GM03348 (cell line): ENCODE measurements at regions not wholly inside any gene's neighbourhood (a gene's known extent, or its start where the extent isn't known, plus 50 kb on each side); places are given as distances from the start of the nearest gene placed in this dataset.
"Not testable (repeated sequence)": the region's sequence is repeated elsewhere in the genome, so short reads cannot be mapped to it uniquely, and the experiment has no call there.

Experiments
- DNase-seq: peaks from one replicate; pipeline ENCODE4 v3.0.0; 2012; ENCODE audit warnings: low spot score

- DNase-seq, result peak; percentile 16
These were observed 244.9 kb downstream of the SP3 start for GRCh38 chr2:173720306-173720705.

GRCh38 chr2:173734797-173735196 lies 230.4 kb downstream of the SP3 start:
- DNase-seq, result no peak

GRCh38 chr2:173737954-173738575 lies 227.1 kb downstream of the SP3 start:
- not testable (repeated sequence) for DNase-seq

DNA sequence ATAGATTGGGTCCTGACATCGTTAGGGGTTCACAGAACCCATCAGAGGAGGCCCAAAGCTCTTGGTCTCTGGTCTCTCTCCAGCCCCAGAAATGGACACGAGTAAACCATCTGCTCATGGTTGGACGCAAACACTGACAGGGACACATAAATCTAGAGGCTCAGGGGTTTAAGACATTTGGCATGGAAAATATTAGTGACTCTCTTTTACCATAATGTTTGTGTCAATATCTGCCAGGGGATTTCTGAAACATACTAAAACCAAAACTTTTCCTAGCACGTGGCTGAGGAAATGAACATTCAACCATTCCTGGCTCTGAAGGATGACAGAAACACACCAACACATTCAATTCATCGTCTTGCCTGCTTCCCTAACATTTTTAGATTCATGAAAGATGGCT lies 226.2 kb downstream of the SP3 start:
- no peak for DNase-seq

- DNase-seq, result no peak
These were observed 224.5 kb downstream of the SP3 start for GRCh38 chr2:173740639-173741038.

GRCh38 chr2:173741759-173742158 lies 223.4 kb downstream of the SP3 start:
- DNase-seq, result no peak

DNA sequence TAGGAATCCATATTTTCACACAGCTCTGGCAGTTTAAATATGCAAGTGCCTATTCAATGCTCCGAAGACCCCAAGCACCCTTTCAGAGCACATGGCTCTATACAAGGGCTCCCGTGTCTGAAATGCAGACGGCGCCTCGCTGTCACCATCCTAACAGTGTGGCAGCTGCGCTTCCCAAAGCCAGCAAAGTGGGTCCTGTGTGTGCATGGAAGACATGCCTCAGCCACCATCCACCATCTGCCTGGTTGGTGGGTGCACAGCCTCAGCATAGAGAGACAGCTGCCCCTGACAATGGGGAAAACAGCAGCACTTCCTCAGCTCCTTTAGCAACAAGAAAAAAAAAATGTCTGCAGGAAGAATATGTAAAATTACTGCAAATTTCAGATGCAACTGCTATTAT lies 218.1 kb downstream of the SP3 start:
- DNase-seq, result no peak

DNA sequence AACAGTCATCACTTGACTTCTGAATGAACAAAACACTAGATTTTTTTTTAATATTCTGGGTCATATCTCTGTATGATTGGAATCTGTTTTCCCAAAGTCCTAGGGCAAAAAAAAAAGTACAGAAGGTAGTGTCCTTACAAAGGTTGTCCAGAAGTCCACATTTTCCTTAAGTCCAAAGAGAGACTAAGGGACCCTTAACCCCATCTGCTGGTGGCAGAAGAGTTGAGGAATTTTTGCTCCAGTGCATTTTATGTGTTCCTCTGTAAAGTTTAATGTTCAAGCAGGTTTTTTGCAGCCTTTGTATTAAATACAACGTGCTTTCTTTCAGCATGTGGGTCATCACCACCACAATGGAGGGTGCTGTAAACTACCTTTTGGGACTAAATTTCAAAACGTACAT lies 215.9 kb downstream of the SP3 start:
- peak; percentile 17 for DNase-seq

DNA sequence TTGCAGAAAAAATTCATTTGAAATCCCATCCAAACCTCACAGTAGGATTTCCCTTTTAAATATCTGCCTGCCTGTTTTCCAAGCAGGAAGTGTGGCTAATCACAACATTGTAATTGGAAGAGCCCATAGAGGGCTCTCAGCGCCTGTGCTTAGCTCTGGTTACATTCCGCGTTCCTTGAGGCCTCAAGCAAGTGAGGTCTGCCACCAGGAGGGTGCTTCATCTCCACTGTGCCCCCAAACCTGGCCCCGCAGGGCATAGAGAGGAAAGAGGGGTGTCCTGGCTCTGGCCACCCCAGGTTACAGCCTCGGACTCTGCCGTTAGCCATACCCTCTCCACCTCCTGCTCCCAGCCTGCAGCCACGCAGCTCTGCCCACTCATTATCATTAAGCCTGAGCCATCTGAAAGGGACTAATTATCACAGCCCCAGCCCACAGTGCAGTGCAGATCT lies 214.8 kb downstream of the SP3 start:
- peak; percentile 20 for DNase-seq

DNA sequence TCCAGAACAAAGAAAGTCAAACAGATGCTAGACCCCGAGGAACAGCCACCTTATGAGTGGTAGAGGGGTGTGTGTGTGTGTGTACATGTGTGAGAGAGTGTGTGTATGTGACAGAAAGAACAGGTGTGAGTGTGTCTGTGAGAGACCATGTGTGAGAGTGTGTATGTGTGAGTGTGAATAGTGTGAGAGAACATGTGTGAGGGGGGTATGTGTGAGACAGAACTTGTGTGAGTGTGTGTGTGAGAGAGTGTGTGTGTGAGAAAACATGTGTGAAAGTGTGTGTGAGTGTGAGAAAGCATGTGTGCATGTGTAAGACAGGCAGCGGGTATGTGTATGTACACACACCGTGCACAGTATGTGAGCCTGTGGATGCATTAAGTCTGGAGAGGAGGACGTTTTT lies 214.3 kb downstream of the SP3 start:
- no peak for DNase-seq

DNA sequence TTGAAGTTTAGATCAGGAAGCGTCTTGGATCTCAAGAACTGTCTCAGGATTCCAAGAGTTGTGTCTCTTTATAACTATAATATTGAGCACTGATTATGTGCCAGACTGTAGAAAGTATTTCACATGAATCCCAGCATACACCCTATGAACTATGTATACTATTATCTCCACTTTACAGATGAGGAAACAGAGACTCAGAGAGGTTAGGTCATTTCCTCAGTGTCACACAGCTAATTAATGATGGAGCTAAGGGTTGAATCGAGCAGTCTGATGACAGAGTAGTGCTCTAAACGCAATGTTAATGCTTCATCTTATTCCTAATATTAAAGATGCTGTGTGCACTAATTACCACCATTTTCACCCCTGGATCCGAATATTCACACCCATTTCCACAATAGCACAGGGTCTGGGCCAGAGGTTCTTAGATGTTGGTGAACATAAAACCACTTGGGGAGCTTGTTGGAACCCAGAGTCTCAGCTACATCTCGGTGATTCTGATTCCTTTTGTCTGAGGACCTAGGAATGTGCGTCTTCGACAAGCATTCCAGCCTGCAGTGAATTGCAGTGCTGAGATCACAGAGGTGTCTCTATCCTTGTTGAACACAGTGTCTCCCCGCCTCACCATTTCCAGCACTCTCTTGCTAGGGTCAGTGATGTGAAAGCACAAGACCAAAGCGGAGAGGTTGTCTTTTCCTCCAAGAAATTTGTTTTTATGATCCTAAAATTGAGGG lies 213.8 kb downstream of the SP3 start:
- no peak for DNase-seq

DNA sequence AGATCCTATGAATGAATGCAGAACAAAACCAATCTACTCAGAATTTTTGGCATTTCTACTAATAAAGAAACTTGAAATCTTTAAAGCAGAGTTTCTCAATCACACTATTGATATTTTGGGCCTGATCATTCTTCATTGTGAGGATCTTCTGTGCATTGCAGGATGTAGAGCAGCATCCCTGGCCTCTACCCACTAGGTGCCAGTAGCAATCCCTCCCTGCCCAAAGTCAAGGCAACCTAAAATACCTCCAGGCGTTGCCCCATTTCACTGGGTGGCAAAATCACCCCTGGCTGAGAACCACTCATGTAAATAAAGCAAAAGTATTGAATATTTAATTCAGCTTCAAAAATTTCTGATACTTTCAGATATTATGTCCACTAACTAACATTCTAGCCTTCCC lies 213.0 kb downstream of the SP3 start:
- DNase-seq, result peak; percentile 19

DNA sequence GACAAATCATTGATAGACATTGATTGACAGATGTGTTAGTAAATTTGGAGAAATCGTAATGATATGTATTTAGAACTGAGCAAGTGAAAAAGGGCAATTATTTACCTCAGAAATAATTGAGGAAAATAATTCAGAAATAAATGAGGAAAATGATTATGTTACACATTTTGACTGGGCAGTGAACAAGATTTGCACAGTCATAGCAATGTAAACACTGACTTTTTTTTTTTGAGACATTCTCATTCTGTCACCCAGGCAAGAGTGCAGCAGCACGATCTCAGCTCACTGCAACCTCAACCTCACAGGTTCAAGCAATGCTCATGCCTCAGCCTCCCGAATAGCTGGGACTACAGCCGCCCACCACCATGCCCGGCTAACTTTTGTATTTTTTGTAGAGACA lies 211.7 kb downstream of the SP3 start:
- DNase-seq, result no peak

GRCh38 chr2:173754165-173754564 lies 211.0 kb downstream of the SP3 start:
- DNase-seq, result no peak

DNA sequence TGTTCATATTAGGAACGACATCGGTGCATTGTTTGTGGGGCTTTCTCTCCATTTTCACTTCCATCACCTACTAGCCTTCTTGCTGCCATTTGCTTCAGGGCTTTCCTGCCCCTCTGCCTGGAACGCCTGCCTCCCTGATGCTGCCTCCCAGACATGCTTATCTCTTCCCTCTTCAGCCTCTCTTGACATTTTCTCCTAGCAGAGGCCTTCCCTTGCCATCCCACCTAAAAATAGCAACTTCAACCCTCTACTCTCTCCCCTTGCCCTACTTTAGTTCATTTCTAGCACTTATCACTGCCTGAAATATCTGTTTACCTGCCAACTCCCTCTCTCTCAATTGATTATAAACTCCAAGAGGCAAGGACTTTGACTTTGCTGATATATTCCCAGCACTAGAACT lies 210.3 kb downstream of the SP3 start:
- no peak for DNase-seq

DNA sequence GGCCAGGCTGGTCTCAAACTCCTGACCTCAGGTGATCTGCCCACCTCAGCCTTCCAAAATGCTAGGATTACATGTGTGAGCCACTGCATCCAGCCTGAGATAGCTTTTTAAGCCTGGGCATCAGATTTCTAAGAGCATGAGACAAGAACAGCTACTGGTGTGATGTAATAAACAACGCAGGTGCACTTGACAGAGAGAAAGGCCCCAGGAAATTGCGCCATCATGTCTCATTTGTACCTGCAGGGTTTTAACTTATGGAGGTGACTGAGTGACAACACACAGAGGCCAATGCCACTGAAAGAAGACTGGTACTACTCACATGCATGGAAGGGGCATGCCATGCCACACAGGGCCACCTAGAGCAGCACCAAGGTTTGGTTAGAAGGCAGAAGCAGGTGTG lies 209.4 kb downstream of the SP3 start:
- no peak for DNase-seq

GRCh38 chr2:173759959-173760358 lies 205.2 kb downstream of the SP3 start:
- DNase-seq, result no peak

DNA sequence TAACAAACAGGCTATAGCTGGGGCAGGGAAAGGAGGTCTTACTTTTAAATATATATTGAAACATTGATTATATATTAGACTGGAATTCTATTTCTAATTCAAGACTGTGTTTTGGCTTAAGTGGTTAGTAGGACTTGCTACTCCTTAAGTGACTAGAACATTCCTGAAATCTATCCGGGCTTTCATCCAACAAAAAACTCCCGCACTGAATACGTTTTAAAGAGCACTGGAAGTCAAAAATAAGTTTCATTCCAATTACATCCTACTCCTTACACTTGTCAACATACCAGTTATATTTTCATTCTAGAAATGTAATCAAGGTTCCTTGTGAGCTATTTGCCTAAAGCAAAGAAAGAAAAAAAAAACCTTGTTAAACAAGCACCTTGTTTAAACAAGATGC lies 204.6 kb downstream of the SP3 start:
- peak; percentile 15 for DNase-seq

- no peak for DNase-seq
These were observed 203.5 kb downstream of the SP3 start for GRCh38 chr2:173761603-173762119.

DNA sequence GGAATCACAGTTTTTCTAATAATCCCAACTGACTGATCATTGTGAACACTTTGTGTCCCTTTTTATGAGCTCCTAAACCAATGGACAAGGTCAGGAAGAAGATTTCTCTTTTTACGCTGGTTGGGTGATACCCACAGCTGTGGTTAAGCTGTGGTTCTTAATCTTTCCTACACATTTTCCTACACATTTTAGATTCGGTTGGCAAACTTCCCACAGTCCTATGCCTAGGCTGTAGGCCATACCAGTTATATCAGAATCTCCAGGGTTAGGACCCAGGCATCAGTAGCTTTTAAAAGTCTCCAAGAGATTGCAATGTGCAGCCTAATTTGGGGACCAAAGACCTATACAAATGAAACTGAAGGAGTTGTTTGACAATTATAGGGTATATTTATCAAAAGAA lies 203.0 kb downstream of the SP3 start:
- no peak for DNase-seq

GRCh38 chr2:173762864-173763263 lies 202.3 kb downstream of the SP3 start:
- DNase-seq, result no peak

DNA sequence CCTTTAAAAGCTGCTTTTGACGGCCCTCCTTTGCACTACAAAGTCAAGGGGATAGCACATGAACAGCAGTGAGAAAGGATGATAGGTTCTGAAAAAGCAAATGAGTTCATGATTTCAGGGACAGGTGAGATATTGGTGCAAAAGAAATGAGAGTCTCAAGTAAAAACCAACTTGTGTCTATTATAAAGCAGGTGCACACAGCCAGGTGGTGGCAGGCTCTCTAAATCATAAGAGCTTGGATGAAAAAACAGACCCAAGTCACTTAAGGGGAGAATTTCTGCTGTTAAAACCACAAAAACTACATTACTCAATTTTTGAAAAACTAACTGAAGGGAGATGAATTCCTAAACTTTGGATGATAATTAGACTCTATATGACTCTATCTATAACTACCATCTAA lies 201.5 kb downstream of the SP3 start:
- no peak for DNase-seq

DNA sequence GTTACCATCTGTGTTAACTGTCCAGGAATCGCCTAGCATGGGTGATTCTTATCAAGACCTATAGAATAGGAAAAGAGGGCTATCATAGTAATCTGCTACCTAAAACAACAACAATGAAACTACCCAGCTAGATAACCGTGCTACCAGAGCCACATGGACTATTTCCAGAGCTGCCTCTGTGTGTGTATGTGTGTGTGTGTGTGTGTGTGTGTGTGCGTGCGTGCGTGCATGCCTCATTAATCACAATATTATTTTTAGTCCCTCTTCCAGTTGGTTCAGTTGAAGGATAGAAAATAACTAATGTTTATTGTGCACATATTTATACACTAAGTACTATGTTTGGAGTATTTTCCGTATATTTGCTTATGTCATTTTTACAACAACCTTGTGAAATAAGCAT lies 201.1 kb downstream of the SP3 start:
- DNase-seq, result no peak
